ENCODE measurements at regions not wholly inside any gene's neighbourhood (a gene's known extent, or its start where the extent isn't known, plus 50 kb on each side); places are given as distances from the start of the nearest gene placed in this dataset.

DNA sequence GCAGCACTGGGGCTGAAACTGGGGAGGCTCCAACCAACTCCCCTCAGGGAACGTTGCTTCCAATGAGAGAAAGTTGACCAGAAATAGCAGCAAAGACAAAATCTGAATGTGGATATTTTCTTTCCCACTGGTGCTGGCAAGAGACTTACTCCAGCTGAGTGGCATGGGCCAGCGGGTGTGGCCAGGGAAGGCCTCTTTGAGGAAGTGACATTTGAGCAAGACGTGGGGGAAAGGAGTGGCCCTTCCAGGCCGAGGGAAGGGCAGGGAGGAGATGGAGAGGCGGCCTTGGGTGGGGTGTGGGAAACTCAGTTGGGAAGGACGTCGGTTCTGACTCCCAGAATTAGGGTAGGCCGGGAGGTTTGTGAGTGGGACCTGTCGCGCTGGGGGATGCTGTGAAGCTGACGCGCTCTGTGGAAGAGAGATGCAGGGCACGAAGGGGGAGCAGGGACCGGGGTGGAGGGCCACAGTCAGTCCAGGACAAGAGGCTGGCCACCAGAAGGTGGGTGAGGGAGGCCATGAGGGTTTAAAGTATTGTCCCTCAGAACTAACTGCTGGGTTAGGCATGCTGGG is 96.7 kb upstream of the IKZF1 start:
- no peaks in the 10 kb centered on the region for H3K27me3 ChIP-seq (replicated peaks in 1 of 2; ENCODE audit: control insufficient read depth in 2 of 2, insufficient read depth in 2 of 2, low read length in 1 of 2)
- SMC1A ChIA-PET (ENCODE audit: uncharacterized antibody, unreplicated experiment): interaction anchor here (0.9 to 16.6 kb wide), 11 partner anchors 60 to 211 kb away, joined by 3 to 274 read pairs (median 25); no protein-coding TSS in a partner anchor
- intact Hi-C loops (cut with micrococcal nuclease; ENCODE audit: unreplicated experiment) (loop anchor here (10.0 kb wide), 1 partner anchor 427 kb away; no protein-coding TSS in a partner anchor), in situ Hi-C loops (cut with MboI) (loop anchor here (10.0 kb wide), 2 partner anchors 207 to 947 kb away; no protein-coding TSS in a partner anchor)
- ATAC-seq: no peak
- no peak overlapping the region for H2AFZ ChIP-seq (ENCODE audit: control insufficient read depth, low read depth, low read length)
- RAD21 ChIA-PET (ENCODE audit: unreplicated experiment): interaction anchor here (0.6 to 6.8 kb wide), 8 partner anchors 59 to 209 kb away, joined by 3 to 135 read pairs (median 32); no protein-coding TSS in a partner anchor
- FAIRE-seq: no peak
- POLR2A ChIA-PET: interaction anchor here (1.0 to 1.5 kb wide), 3 partner anchors 62 to 131 kb away, joined by 3 to 5 read pairs (median 3); no protein-coding TSS in a partner anchor
- WGBS (ENCODE audit: insufficient coverage, insufficient replicate concordance, low lambda C conversion rate, missing lambda C conversion rate): 72% methylated on average over 13 of the region's 14 CpGs
- H3K27ac ChIP-seq (ENCODE audit: control insufficient read depth, insufficient read depth): no peak overlapping the region
- no peak overlapping the region for H3K4me3 ChIP-seq
- DNase-seq (ENCODE audit: low read depth, low spot score): no peak
- no TSS peak for BruUV-seq (replicated peaks)
- CTCF ChIA-PET: interaction anchor here (0.7 to 10.3 kb wide), 11 partner anchors 61 to 260 kb away, joined by 3 to 257 read pairs (median 23); no protein-coding TSS in a partner anchor
- no peaks in the 10 kb centered on the region for H3K36me3 ChIP-seq (ENCODE audit: control insufficient read depth in 2 of 2, insufficient read depth in 2 of 2, low read length in 1 of 2)
- H3K79me2 ChIP-seq (ENCODE audit: control insufficient read depth, insufficient read depth, low read length): no peaks in the 10 kb centered on the region
- H3K4me2 ChIP-seq (ENCODE audit: control insufficient read depth, insufficient read depth): no peak overlapping the region
- no peak overlapping the region for H3K9ac ChIP-seq (ENCODE audit: control insufficient read depth, insufficient read depth, low read length)
- H4K20me1 ChIP-seq (ENCODE audit: control insufficient read depth, insufficient read depth): no peaks in the 10 kb centered on the region
- H3K9me3 ChIP-seq (replicated peaks; ENCODE audit: control insufficient read depth, insufficient read depth, low read length): no peaks in the 10 kb centered on the region; the same call in 2 of the 3 replicates
- TF ChIP-seq ZZZ3 (IDR thresholded peaks at IDR 0.05; ENCODE audit: control insufficient read depth, insufficient read length, low read depth): no peak
- no peak for TF ChIP-seq TARDBP (IDR thresholded peaks at IDR 0.05; ENCODE audit: borderline replicate concordance)
- TF ChIP-seq DPF2 (IDR thresholded peaks at IDR 0.05): no peak
- peaks cover 1% of the 10 kb centered on the region for H3K4me1 ChIP-seq (ENCODE audit: control insufficient read depth, insufficient read depth, low read length)

DNA sequence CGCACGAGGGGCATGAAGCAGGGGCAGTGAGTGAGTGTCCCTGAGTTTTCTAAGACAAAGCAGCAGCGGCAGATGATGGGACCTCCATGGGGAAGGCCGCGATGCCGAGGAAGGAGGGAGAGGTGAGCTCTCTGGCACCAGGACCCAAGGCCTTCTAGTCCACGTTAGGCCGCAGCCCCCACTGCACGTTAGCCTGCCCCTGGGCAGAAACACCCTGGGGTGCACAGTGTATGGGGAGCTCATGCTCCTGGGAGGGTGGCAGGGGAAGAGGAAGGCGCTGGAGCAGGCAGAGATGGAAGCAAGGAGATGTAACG is 97.3 kb upstream of the IKZF1 start:
- in situ Hi-C loops (cut with MboI) (loop anchor here (10.0 kb wide), 2 partner anchors 208 to 948 kb away; no protein-coding TSS in a partner anchor), intact Hi-C loops (cut with micrococcal nuclease; ENCODE audit: unreplicated experiment) (loop anchor here (10.0 kb wide), 1 partner anchor 428 kb away; no protein-coding TSS in a partner anchor)
- Histone ChIP-seq H3K36me3 (ENCODE audit: control insufficient read depth in 2 of 2, insufficient read depth in 2 of 2, low read length in 1 of 2) (no peaks in the 10 kb centered on the region), H3K27me3 (replicated peaks in 1 of 2; ENCODE audit: control insufficient read depth in 2 of 2, insufficient read depth in 2 of 2, low read length in 1 of 2) (no peaks in the 10 kb centered on the region), H3K4me1 (ENCODE audit: control insufficient read depth, insufficient read depth, low read length) (no peaks in the 10 kb centered on the region), H3K9me3 (replicated peaks; ENCODE audit: control insufficient read depth, insufficient read depth, low read length) (no peaks in the 10 kb centered on the region; the same call in 2 of the 3 replicates), H3K79me2 (ENCODE audit: control insufficient read depth, insufficient read depth, low read length) (no peaks in the 10 kb centered on the region), H3K27ac (ENCODE audit: control insufficient read depth, insufficient read depth) (no peak overlapping the region), H3K9ac (ENCODE audit: control insufficient read depth, insufficient read depth, low read length) (no peak overlapping the region), H3K4me2 (ENCODE audit: control insufficient read depth, insufficient read depth) (no peak overlapping the region), H2AFZ (ENCODE audit: control insufficient read depth, low read depth, low read length) (no peak overlapping the region), H4K20me1 (ENCODE audit: control insufficient read depth, insufficient read depth) (no peaks in the 10 kb centered on the region), H3K4me3 (no peak overlapping the region)
- ChIA-PET POLR2A (interaction anchor here (1.0 to 2.1 kb wide), 4 partner anchors 61 to 161 kb away, joined by 3 to 9 read pairs (median 4); no protein-coding TSS in a partner anchor), CTCF (interaction anchor here (0.7 to 10.3 kb wide), 21 partner anchors 20 to 261 kb away, joined by 3 to 257 read pairs (median 6); no protein-coding TSS in a partner anchor), RAD21 (ENCODE audit: unreplicated experiment) (interaction anchor here (0.6 to 6.8 kb wide), 14 partner anchors 56 to 210 kb away, joined by 3 to 135 read pairs (median 6); no protein-coding TSS in a partner anchor), SMC1A (ENCODE audit: uncharacterized antibody, unreplicated experiment) (interaction anchor here (0.8 to 16.6 kb wide), 17 partner anchors 60 to 212 kb away, joined by 3 to 274 read pairs (median 11); partner anchors contain the start of gene IKZF1)
- ATAC-seq (no peak), FAIRE-seq (no peak), DNase-seq (ENCODE audit: low read depth, low spot score) (no peak)
- BruUV-seq (replicated peaks): no TSS peak
- 63% methylated on average over 11 of the region's 11 CpGs for WGBS (ENCODE audit: insufficient coverage, insufficient replicate concordance, low lambda C conversion rate, missing lambda C conversion rate)
- TF ChIP-seq IKZF2 (IDR thresholded peaks at IDR 0.05) (no peak), PAX5 (IDR thresholded peaks at IDR 0.05; ENCODE audit: borderline replicate concordance, low read depth, low read length) (no peak), MTA2 (IDR thresholded peaks at IDR 0.05; ENCODE audit: low read depth) (no peak), ZBTB33 (IDR thresholded peaks at IDR 0.05) (no peak)
- TF ChIP-seq, protein P1, sequence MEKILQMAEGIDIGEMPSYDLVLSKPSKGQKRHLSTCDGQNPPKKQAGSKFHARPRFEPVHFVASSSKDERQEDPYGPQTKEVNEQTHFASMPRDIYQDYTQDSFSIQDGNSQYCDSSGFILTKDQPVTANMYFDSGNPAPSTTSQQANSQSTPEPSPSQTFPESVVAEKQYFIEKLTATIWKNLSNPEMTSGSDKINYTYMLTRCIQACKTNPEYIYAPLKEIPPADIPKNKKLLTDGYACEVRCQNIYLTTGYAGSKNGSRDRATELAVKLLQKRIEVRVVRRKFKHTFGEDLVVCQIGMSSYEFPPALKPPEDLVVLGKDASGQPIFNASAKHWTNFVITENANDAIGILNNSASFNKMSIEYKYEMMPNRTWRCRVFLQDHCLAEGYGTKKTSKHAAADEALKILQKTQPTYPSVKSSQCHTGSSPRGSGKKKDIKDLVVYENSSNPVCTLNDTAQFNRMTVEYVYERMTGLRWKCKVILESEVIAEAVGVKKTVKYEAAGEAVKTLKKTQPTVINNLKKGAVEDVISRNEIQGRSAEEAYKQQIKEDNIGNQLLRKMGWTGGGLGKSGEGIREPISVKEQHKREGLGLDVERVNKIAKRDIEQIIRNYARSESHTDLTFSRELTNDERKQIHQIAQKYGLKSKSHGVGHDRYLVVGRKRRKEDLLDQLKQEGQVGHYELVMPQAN (conservative IDR thresholded peaks at IDR 0.05): no peak

All from GM12878 (cell line).